ENCODE measurements at regions not wholly inside any gene's neighbourhood (a gene's known extent, or its start where the extent isn't known, plus 50 kb on each side); places are given as distances from the start of the nearest gene placed in this dataset.

DNA sequence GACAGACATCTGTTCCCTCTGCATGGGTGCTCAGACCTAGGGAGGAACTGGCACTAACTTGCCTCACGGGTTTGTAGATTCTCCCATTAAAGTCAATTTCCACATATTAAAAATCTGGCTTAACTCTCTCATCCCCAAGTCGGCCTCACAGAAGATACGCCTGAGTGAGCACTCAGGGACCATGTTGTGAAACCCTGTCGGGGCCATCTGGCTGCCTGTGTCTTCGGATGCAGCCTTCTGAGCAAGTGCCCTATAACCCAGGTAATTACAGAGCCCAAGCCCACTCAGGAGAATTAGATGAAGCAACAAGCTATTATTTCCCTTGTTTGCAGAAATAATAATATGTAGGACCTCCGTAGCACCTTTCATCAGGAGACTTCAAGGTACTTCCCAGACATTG, 219.3 kb upstream of the GLI3 start:
- TF ChIP-seq, protein P1, sequence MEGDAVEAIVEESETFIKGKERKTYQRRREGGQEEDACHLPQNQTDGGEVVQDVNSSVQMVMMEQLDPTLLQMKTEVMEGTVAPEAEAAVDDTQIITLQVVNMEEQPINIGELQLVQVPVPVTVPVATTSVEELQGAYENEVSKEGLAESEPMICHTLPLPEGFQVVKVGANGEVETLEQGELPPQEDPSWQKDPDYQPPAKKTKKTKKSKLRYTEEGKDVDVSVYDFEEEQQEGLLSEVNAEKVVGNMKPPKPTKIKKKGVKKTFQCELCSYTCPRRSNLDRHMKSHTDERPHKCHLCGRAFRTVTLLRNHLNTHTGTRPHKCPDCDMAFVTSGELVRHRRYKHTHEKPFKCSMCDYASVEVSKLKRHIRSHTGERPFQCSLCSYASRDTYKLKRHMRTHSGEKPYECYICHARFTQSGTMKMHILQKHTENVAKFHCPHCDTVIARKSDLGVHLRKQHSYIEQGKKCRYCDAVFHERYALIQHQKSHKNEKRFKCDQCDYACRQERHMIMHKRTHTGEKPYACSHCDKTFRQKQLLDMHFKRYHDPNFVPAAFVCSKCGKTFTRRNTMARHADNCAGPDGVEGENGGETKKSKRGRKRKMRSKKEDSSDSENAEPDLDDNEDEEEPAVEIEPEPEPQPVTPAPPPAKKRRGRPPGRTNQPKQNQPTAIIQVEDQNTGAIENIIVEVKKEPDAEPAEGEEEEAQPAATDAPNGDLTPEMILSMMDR (IDR thresholded peaks at IDR 0.05; ENCODE audit: control extremely low read depth in 1 of 3, insufficient read depth in 1 of 3, low read depth in 1 of 3, low read length in 3 of 3): no peak
- TF ChIP-seq SIN3A (conservative IDR thresholded peaks at IDR 0.05 in 1 of 2, IDR thresholded peaks at IDR 0.05 in 1 of 2; ENCODE audit: low read depth in 1 of 2, low read length in 2 of 2): no peak
- no peak for TF ChIP-seq CBX8 (IDR thresholded peaks at IDR 0.05; ENCODE audit: borderline replicate concordance, low read depth, low read length)
- no peak for TF ChIP-seq ZNF274 (IDR thresholded peaks at IDR 0.05; ENCODE audit: borderline replicate concordance, extremely low read depth, low read length)
- no peak for TF ChIP-seq KDM5A (IDR thresholded peaks at IDR 0.05; ENCODE audit: low read length)
- no peak for TF ChIP-seq EZH2 (IDR thresholded peaks at IDR 0.05; ENCODE audit: low read depth, low read length, severe bottlenecking)
- TF ChIP-seq POLR2AphosphoS5 (IDR thresholded peaks at IDR 0.05; ENCODE audit: low read depth, low read length): no peak
- TF ChIP-seq PHF8 (conservative IDR thresholded peaks at IDR 0.05; ENCODE audit: low read depth, low read length): no peak
- no peak for TF ChIP-seq JUN (IDR thresholded peaks at IDR 0.05; ENCODE audit: low read depth, low read length)
- TF ChIP-seq RBBP5 (IDR thresholded peaks at IDR 0.05; ENCODE audit: borderline replicate concordance, low read depth, low read length): no peak

Data from H1 (cell line).